ENCODE measurements at regions not wholly inside any gene's neighbourhood (a gene's known extent, or its start where the extent isn't known, plus 50 kb on each side); places are given as distances from the start of the nearest gene placed in this dataset.

DNA sequence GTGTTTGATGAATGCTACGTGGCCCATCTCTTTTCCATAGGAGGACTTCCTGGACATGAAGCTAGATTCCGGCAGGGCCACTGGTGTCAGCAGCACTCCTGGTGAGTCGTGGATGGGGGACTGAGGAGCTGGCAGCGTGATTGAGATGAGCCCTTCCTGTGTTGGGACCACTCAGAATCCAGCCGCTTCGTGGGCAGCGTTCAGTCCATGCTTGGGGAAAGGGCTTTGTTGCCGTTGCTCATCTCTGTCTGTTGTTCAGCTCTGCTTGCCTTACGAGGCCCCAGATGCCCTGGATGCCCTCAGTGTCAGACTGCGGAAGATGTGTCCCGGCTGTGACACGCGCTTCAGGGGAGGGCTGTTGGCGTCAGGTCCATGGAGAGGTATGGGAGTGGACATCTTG lies 127.1 kb upstream of the RTL1 start:
- no peak for TF ChIP-seq POLR2A (IDR thresholded peaks at IDR 0.05; ENCODE audit: low read depth, low read length)
- no peak for TF ChIP-seq TAF1 (IDR thresholded peaks at IDR 0.05; ENCODE audit: low read depth, low read length)
